D721Med (cell line): ENCODE measurements at regions not wholly inside any gene's neighbourhood (a gene's known extent, or its start where the extent isn't known, plus 50 kb on each side); places are given as distances from the start of the nearest gene placed in this dataset.

Experiments used
- DNase-seq: peaks from one replicate; pipeline ENCODE4 v3.0.0; 2011; ENCODE audit warnings: low spot score; ENCODE audit not compliant: insufficient read length
- FAIRE-seq: peaks from 2 replicates; lab custom pipeline; 2011; peaks lifted over from hg19 to GRCh38; lab: Jason Lieb, UNC
- TF ChIP-seq, protein P1 (sequence below): IDR thresholded peaks from 2 replicates; pipeline ENCODE4 v1.5.1; 2012; ENCODE audit warnings: mild to moderate bottlenecking, control low read depth; ENCODE audit not compliant: insufficient read depth; ENCODE audit errors: missing control alignments

DNA sequence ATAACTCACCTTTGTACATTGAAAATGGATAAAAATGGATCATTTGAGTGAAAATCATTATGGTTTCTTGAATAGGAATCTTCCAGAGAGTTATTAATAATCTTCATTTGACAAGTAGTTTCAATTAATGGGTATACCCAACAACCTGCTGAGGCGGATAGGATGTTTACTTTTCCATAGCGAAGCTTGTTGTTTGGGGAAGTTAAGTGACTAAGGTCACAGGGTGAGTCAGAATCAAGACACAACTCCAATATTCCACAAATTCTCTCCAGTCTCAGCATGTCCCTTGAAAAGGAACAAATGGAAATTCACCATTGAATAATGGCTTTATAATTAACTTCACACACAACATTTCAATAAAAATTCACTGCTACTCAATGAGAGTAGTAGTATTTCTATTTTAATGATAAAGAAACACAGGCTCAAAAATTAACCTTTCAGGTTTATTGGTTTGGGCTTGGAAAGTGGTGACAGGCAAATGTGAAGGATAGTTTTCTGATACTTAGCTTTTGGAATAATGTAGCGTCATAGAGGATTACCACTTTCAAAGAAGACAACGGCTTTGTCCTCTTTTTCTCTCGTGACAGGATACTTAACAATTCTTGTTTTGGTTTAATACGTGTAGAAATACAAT, 211.3 kb downstream of the GPD2 start:
- DNase-seq = no peak
- FAIRE-seq = no peak
- TF ChIP-seq, protein P1, sequence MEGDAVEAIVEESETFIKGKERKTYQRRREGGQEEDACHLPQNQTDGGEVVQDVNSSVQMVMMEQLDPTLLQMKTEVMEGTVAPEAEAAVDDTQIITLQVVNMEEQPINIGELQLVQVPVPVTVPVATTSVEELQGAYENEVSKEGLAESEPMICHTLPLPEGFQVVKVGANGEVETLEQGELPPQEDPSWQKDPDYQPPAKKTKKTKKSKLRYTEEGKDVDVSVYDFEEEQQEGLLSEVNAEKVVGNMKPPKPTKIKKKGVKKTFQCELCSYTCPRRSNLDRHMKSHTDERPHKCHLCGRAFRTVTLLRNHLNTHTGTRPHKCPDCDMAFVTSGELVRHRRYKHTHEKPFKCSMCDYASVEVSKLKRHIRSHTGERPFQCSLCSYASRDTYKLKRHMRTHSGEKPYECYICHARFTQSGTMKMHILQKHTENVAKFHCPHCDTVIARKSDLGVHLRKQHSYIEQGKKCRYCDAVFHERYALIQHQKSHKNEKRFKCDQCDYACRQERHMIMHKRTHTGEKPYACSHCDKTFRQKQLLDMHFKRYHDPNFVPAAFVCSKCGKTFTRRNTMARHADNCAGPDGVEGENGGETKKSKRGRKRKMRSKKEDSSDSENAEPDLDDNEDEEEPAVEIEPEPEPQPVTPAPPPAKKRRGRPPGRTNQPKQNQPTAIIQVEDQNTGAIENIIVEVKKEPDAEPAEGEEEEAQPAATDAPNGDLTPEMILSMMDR = no peak

DNA sequence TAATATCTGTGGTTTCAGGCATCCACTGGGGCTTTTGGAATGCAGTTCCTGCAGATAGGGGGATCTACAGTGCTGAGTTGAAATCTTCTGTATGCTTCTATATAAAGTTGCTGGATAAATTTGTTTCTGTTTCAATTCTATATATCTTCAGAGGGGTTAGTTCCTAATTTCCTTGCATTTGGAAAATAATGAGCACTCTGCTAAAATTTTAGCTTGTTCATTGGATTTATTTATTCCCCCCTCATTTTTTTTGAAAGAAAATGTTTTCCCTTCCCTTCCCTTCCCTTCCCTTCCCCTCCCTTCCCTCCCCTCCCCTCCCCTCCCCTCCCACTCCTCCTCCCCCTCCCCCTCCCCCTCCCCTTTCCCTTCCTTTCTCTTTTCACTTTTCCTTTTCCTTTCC, 212.3 kb downstream of the GPD2 start:
- TF ChIP-seq, protein P1 = no peak
- FAIRE-seq = no peak
- no peak for DNase-seq

DNA sequence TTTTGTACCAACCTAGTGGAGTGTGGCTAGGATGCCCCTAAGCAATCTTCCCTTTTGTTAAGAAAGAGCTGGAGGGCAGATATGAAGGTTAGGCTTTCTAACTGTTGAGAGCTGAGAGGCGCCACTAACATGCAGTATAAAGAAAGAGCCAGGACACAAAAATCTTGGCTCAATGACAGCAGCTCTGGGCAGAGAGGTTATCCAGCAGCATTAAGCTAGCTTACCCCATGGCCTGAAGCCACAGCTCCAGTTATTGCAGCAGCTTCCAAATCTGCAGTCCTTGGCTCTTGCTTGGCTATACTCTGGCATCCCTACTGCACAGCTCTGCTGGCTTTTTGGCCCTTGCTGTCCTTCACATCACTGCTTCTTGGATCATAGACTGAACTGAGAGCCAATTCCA, 213.4 kb downstream of the GPD2 start:
- TF ChIP-seq, protein P1 = no peak
- FAIRE-seq = no peak
- no peak for DNase-seq

DNA sequence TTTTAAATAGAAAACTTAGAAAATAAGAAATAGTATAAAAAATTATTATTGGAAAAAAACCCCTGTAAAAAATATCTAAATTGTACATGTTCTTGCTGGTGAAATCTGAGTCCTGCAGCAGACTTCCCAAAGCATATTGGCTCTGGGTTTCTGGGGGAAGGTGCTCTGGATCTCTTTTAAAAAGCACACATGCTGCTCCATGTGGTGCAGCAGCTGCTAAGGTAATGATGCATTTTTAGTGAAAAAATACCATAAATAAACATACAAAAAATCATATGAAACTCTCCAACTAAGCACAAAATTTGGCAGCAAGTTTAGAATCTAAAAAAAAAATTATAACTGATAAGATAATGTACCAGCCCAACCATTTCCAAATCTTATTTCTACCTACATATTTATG, 216.5 kb downstream of the GPD2 start:
- no peak for FAIRE-seq
- DNase-seq = no peak
- TF ChIP-seq, protein P1 = no peak

DNA sequence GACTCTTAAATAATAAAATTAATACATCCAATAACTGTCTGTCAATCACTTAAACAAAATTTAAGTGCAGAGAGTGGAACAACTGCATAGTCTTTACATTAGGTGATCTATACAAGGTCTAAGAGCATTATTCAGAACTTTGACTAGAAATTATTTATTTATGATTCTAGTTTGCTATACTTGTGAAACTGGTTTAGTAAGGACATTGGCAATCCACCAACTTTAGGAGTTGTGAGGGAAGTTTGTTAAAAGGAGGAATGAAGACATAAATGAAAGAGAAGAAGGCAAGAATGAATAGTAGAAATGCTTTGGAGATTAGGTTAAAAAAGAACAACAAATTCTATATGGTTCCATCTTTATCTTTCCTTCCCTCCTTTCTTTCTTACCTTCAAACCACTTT, 217.5 kb downstream of the GPD2 start:
- FAIRE-seq = no peak
- TF ChIP-seq, protein P1 = no peak
- DNase-seq = no peak

DNA sequence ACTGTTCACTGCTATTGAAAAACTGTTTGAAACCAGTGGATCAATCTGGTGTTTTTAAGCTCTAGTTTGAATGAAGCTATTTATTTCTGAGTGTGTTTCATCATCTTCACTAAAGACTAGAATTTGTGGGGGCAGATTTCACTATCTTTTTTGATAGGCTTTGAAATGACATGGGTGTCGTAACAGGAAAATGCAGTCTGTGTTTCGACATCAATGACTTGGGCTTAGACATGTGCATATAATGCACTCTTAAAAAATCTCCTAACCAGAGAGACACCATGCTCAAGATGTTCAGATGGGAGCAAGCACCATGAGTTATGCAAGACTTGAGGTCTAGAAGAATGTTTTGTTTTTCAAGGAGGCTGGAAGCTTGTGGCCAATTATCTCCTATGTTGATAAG, 221.6 kb downstream of the GPD2 start:
- DNase-seq = no peak
- TF ChIP-seq, protein P1 = no peak
- FAIRE-seq = no peak

DNA sequence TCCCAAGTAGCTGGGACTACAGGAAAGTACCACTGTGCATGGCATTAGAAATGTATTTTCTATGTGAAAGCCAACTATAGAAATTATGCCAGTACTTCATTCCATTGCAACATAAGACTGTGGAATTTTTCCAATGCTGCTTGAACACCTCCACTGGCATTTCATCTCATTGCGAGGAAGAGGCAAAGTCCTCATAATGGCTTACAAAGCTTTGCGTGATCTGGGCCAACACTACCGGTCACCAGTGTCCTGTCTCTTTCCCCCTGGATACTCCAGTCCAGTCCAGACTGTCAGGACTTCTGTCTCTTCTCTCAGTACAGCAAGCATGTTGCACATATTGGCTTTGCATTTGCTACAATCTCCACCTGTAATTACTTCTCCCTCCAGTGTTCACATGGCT, 223.5 kb downstream of the GPD2 start:
- no peak for FAIRE-seq
- DNase-seq = no peak
- TF ChIP-seq, protein P1 = no peak
